Choroid plexus epithelial cell (primary cell): ENCODE measurements at regions not wholly inside any gene's neighbourhood (a gene's known extent, or its start where the extent isn't known, plus 50 kb on each side); places are given as distances from the start of the nearest gene placed in this dataset.
"Not testable (repeated sequence)": the region's sequence is repeated elsewhere in the genome, so short reads cannot be mapped to it uniquely, and the experiment has no call there.

Experiments
- DNase-seq: peaks from one replicate; pipeline ENCODE4 v3.0.0-alpha.2; 2010; ENCODE audit warnings: low read depth
- H3K4me3 ChIP-seq: 2 replicates; pipeline ENCODE4 v1.5.1; 2011; ENCODE audit warnings: low read depth, mild to moderate bottlenecking, control low read depth, low read length, moderate library complexity
- CTCF ChIP-seq: conservative IDR thresholded peaks from 2 replicates; pipeline ENCODE4 v1.5.1; 2011; ENCODE audit warnings: low read depth, mild to moderate bottlenecking, control low read depth, inconsistent platforms, low read length, moderate library complexity

DNA sequence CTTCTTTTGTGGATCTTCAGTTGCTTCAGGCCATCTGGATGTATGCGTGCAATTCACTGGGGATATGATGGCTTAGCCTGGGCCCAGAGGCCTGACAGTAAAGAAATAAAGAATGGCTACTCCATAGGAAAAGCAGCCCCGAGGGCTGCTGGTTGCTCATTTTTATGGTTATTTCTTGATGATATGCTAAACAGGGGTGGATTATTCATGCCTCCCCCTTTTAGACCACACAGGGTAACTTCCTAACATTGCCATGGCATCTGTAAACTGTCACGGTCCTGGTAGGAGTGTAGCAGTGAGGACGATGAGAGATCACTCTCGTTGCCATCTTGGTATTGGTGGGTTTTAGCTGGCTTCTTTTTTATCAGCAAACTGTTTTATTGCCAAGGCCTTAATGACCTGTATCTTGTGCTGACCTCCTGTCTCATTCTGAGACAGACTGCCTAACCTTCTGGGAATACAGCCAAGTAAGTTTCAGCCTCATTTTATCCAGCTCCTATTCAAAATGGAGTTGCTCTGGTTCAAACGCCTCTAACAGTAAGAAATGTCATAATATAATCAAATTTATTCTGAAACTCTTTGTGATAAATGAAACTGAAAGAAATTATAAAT, 60.5 kb downstream of the DSEL start:
- no peak for TF ChIP-seq CTCF
- DNase-seq, result no peak
- no peak overlapping the region for H3K4me3 ChIP-seq

- H3K4me3 ChIP-seq, result no peak overlapping the region
- DNase-seq, result no peak
- TF ChIP-seq CTCF, result no peak
These were observed 62.6 kb downstream of the DSEL start for GRCh38 chr18:67453901-67454300.

DNA sequence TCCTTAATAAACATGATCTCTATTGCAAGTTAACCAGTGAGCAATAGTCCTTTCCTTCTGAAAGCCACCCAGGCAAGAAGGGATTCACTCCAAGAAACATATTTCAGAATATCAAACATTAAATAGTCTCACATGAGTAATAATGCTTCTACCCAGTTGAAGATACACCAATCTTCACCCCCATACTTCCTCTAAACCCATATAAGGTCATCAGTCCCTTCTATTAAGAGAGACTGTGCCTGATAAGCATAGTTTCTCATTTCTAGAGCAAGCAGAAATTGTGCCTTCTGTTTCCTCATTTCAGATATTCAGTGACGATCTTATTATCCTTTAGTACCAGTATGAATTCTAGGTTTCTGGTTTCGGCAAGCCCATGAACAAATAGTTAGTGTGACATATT, 64.6 kb downstream of the DSEL start:
- TF ChIP-seq CTCF, result no peak
- H3K4me3 ChIP-seq, result no peak overlapping the region
- no peak for DNase-seq

GRCh38 chr18:67451101-67451500, 65.4 kb downstream of the DSEL start:
- not testable (repeated sequence) for DNase-seq, H3K4me3 ChIP-seq

DNA sequence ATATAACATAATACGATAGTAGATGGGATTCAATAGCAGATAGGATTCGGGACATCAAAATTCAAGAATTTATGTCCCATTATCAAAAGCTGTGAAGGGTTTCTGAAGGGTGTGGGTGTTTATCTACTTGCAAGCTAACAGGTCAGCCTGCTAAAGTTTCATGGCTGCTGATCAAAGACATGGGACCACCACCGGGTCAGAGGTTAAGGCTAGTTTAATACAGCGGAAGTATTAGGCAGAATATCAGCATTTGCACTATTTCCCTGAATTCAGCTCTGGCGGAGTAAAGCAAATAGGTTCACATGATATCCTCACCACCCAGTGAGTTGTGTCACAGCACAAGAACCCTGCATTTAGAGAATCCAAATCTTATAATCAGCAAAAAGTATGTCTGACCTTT, 82.5 kb downstream of the DSEL start:
- no peak for DNase-seq
- no peak overlapping the region for H3K4me3 ChIP-seq
- no peak for TF ChIP-seq CTCF

DNA sequence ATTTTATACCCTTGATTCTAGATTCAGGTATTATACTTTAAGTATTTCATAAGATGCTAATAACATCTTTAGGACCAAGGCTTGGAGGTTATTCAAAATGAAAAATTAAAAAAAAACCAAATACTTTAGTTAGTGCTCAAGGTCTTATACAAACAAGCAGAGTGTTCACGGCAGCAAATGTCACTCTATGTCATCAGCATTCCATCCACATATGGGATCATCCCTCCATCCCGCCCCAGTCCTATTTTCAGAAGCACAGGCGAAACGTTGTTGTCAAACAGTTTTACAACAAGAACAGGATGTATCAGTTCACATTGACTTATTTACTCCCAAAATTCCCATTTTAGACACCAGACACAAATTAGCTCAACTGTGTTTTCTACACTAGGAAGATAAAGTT, 83.7 kb downstream of the DSEL start:
- no peak for TF ChIP-seq CTCF
- no peak overlapping the region for H3K4me3 ChIP-seq

DNA sequence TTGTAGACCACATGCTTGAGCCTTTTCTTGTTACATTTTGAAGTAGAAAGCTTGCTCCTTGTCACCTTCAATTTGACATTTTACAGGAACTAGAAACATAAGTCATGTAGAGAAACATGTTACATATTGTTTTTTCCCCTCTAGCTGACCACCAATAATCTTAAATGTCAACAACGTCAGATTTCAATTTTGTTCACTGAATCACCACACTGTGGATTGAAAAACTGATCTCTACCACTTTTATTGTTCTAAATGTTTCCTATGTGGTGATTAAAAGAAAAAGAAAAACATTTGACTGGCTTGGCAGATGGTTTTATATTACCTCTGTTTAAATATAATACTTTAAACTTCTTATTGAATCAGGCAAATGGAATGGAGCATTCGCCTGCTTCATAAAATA, 87.7 kb downstream of the DSEL start:
- no peak for TF ChIP-seq CTCF
- H3K4me3 ChIP-seq, result no peak overlapping the region
- peak; percentile 43 for DNase-seq

More for the DNA sequence above, 83.7 kb downstream of the DSEL start:
- DNase-seq, result peak; percentile 31
